CD14-positive monocyte (primary cell): ENCODE measurements at regions not wholly inside any gene's neighbourhood (a gene's known extent, or its start where the extent isn't known, plus 50 kb on each side); places are given as distances from the start of the nearest gene placed in this dataset.
"Not testable (repeated sequence)": the region's sequence is repeated elsewhere in the genome, so short reads cannot be mapped to it uniquely, and the experiment has no call there.

ENCODE experiments used
- DNase-seq, 3 donors: peaks; one replicate each; pipeline ENCODE4 v3.0.0-alpha.2; 2011 to 2022
- H2AFZ ChIP-seq: 2 replicates; pipeline ENCODE4 v1.6.0; 2012; ENCODE audit warnings: mild to moderate bottlenecking, low read depth, low read length, inconsistent platforms; ENCODE audit not compliant: insufficient read depth, poor library complexity, severe bottlenecking
- H3K27ac ChIP-seq, 2 donors: 1 replicate in 1 of 2; 2 replicates in 1 of 2; pipeline ENCODE4 v1.5.1; 2012 to 2013; ENCODE audit warnings: low read length in 2 of 2, control low read depth in 1 of 2, inconsistent platforms in 1 of 2, low read depth in 1 of 2, mild to moderate bottlenecking in 1 of 2
- H3K27me3 ChIP-seq, 2 donors: one replicate each; pipeline versions ENCODE4 v1.6.0 to v1.6.1; 2011 to 2013; ENCODE audit warnings: low read length in 2 of 2; ENCODE audit not compliant: control insufficient read depth in 2 of 2, insufficient read depth in 2 of 2
- H3K36me3 ChIP-seq, 2 donors: replicated peaks in 1 of 2; 1 replicate in 1 of 2; 2 replicates in 1 of 2; pipeline versions ENCODE4 v1.5.1 to v1.6.1; 2012 to 2013; ENCODE audit warnings: low read length in 2 of 2, control low read depth in 1 of 2, inconsistent platforms in 1 of 2, mild to moderate bottlenecking in 1 of 2; ENCODE audit not compliant: insufficient read depth in 2 of 2, control insufficient read depth in 1 of 2
- H3K4me1 ChIP-seq, 2 donors: 1 replicate in 1 of 2; 2 replicates in 1 of 2; pipeline versions ENCODE4 v1.5.1 to v1.6.1; 2012 to 2013; ENCODE audit warnings: low read length in 2 of 2, control low read depth in 1 of 2, inconsistent platforms in 1 of 2, mild to moderate bottlenecking in 1 of 2, moderate library complexity in 1 of 2; ENCODE audit not compliant: insufficient read depth in 2 of 2, control insufficient read depth in 1 of 2
- H3K4me2 ChIP-seq: replicated peaks from 2 replicates; pipeline ENCODE3; 2012; ENCODE audit warnings: low read length, moderate library complexity, mild to moderate bottlenecking; ENCODE audit not compliant: poor library complexity, severe bottlenecking; ENCODE audit errors: extremely low read depth
- H3K4me3 ChIP-seq, 3 experiments: fragments of 200-600 bp in 1 of 3; sonication (generic) in 1 of 3; replicated peaks in 1 of 3; 1 replicate in 2 of 3; 2 replicates in 1 of 3; pipeline ENCODE4 v1.5.1; 2011 to 2013; ENCODE audit warnings: low read length in 3 of 3, mild to moderate bottlenecking in 3 of 3, control low read depth in 2 of 3, low read depth in 2 of 3, inconsistent platforms in 1 of 3, moderate library complexity in 1 of 3
- H3K79me2 ChIP-seq: 2 replicates; pipeline ENCODE4 v1.6.0; 2012; ENCODE audit warnings: mild to moderate bottlenecking, control low read depth, inconsistent platforms, low read length, moderate library complexity; ENCODE audit not compliant: insufficient read depth
- H3K9ac ChIP-seq: 2 replicates; pipeline ENCODE4 v1.6.0; 2017; ENCODE audit warnings: low read length, mild to moderate bottlenecking; ENCODE audit not compliant: insufficient read depth, poor library complexity, severe bottlenecking
- H3K9me3 ChIP-seq, 2 donors: replicated peaks in 1 of 2; 1 replicate in 1 of 2; 2 replicates in 1 of 2; pipeline versions ENCODE4 v1.5.1 to v1.6.1; 2012 to 2013; ENCODE audit warnings: low read length in 2 of 2, control low read depth in 1 of 2; ENCODE audit not compliant: control insufficient read depth in 1 of 2, insufficient read depth in 1 of 2
- H4K20me1 ChIP-seq: 2 replicates; pipeline ENCODE4 v1.6.0; 2012; ENCODE audit warnings: mild to moderate bottlenecking, low read length, control low read depth, moderate library complexity; ENCODE audit not compliant: insufficient read depth
- H3K27ac Mint-ChIP-seq, 7 donors: one replicate each; pipeline ENCODE4 v1.8.0; 2020; ENCODE audit warnings: mild to moderate bottlenecking in 7 of 7, mixed read lengths in 7 of 7, moderate library complexity in 6 of 7, inconsistent platforms in 2 of 7
- H3K27me3 Mint-ChIP-seq, 3 donors: one replicate each; pipeline ENCODE4 v1.8.0; 2021 to 2022; ENCODE audit warnings: low read depth in 3 of 3, mild to moderate bottlenecking in 3 of 3, mixed read lengths in 3 of 3, moderate library complexity in 3 of 3, inconsistent platforms in 1 of 3
- H3K36me3 Mint-ChIP-seq, 2 donors: one replicate each; pipeline ENCODE4 v1.8.0; 2020; ENCODE audit warnings: mixed read lengths in 2 of 2, inconsistent platforms in 1 of 2, mild to moderate bottlenecking in 1 of 2
- H3K4me1 Mint-ChIP-seq: one replicate; pipeline ENCODE4 v1.8.0; 2020; ENCODE audit warnings: mild to moderate bottlenecking, mixed read lengths
- H3K4me3 Mint-ChIP-seq, 2 donors: one replicate each; pipeline ENCODE4 v1.8.0; 2020; ENCODE audit warnings: mild to moderate bottlenecking in 2 of 2, mixed read lengths in 2 of 2, moderate library complexity in 1 of 2
- H3K9me3 Mint-ChIP-seq, 7 donors: one replicate each; pipeline ENCODE4 v1.8.0; 2020 to 2022; ENCODE audit warnings: mixed read lengths in 7 of 7, mild to moderate bottlenecking in 6 of 7, moderate library complexity in 6 of 7, inconsistent platforms in 2 of 7
- CTCF ChIP-seq: fragments of 200-600 bp; IDR thresholded peaks from one replicate; pipeline ENCODE4 v1.8.0; 2022; ENCODE audit warnings: antibody characterized with exemption, mild to moderate bottlenecking
- WGBS: methylation state at CpG from one replicate; pipeline ENCODE4 v1.1.5; 2013; ENCODE audit warnings: missing lambda C conversion rate; ENCODE audit not compliant: insufficient coverage; 5-methylcytosine and 5-hydroxymethylcytosine counted together
- intact Hi-C, 2 donors: fragments of 100-400 bp; cut with micrococcal nuclease; formaldehyde crosslinking; loops; one replicate each; pipeline versions ENCODE4 v1.15.0 to v1.15.1; 2023

- no peak for TF ChIP-seq CTCF
- Mint-ChIP-seq H3K9me3 (no peaks in the 10 kb centered on the region), H3K4me3 (no peak overlapping the region), H3K4me1 (no peaks in the 10 kb centered on the region), H3K27ac (no peak overlapping the region), H3K36me3 (no peaks in the 10 kb centered on the region), H3K27me3 (peaks cover 0 to 2% (median 0%) of the 10 kb centered on the region in 3 donors)
- H4K20me1 ChIP-seq = no peaks in the 10 kb centered on the region
- H3K36me3 ChIP-seq = no peaks in the 10 kb centered on the region
- DNase-seq = no peak
- H3K4me1 ChIP-seq = no peaks in the 10 kb centered on the region
- no peaks in the 10 kb centered on the region for H3K9me3 ChIP-seq
- WGBS = 88% methylated on average over 1 of the region's 3 CpGs
- intact Hi-C loops = no loop called here
- no peak overlapping the region for H3K9ac ChIP-seq
- no peak overlapping the region for H2AFZ ChIP-seq
- no peaks in the 10 kb centered on the region for H3K79me2 ChIP-seq
- no peak overlapping the region for H3K4me3 ChIP-seq
- no peaks in the 10 kb centered on the region for H3K27me3 ChIP-seq
- no peak overlapping the region for H3K4me2 ChIP-seq
- H3K27ac ChIP-seq = no peak overlapping the region
Observed at GRCh38 chrX:150213481-150214030, 149.6 kb upstream of the MAMLD1 start.

DNA sequence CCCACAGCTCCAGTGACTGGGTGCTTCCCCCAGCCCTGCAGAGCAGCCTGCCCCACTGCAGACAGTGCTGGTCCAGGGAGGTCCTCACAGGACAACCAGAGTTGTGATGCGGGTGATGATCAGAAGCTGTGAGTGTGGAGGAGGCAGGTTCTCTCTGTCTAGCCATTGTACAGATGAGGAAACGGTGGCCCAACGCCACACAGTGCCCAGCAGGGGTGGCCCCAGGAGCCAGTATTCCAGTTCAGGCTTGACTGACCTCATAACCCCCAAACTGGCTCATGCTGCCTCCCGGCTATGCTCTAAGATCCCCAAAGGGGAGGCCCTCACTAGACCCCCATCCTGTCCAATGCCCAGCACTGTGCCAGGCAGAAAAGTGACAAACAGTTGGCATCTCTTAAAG lies 147.1 kb upstream of the MAMLD1 start:
- DNase-seq, H3K36me3 Mint-ChIP-seq, H3K4me3 Mint-ChIP-seq: not testable (repeated sequence)

More for the DNA sequence above, 147.1 kb upstream of the MAMLD1 start:
- H3K27me3 Mint-ChIP-seq, H3K4me1 ChIP-seq, H3K9me3 ChIP-seq, H4K20me1 ChIP-seq, H3K36me3 ChIP-seq, H3K9me3 Mint-ChIP-seq, H2AFZ ChIP-seq, H3K4me2 ChIP-seq, H3K4me1 Mint-ChIP-seq, H3K27me3 ChIP-seq, H3K79me2 ChIP-seq, H3K9ac ChIP-seq, intact Hi-C loops, H3K4me3 ChIP-seq, H3K27ac Mint-ChIP-seq, H3K27ac ChIP-seq: not testable (repeated sequence)
- WGBS = no CpG with 5 or more reads among the region's 4 CpGs
